ENCODE measurements at regions not wholly inside any gene's neighbourhood (a gene's known extent, or its start where the extent isn't known, plus 50 kb on each side); places are given as distances from the start of the nearest gene placed in this dataset.

GRCh38 chr13:59463023-59463422, 700.7 kb downstream of the DIAPH3 start:
- TF ChIP-seq CTCF (IDR thresholded peaks at IDR 0.05), result no peak
- H3K4me1 Mint-ChIP-seq (ENCODE audit: low read depth), result peaks cover 15% of the 10 kb centered on the region
- no peak overlapping the region for H3K27ac Mint-ChIP-seq (ENCODE audit: unreplicated experiment)
- H3K27me3 Mint-ChIP-seq (ENCODE audit: low read depth), result peaks cover 2% of the 10 kb centered on the region
- no peak for DNase-seq (ENCODE audit: low spot score)
- no peak overlapping the region for H3K4me3 Mint-ChIP-seq (ENCODE audit: unreplicated experiment)
- no peaks in the 10 kb centered on the region for H3K36me3 Mint-ChIP-seq (ENCODE audit: low read depth)
- no peaks in the 10 kb centered on the region for H3K9me3 Mint-ChIP-seq (ENCODE audit: low read depth)

- H3K27me3 Mint-ChIP-seq (ENCODE audit: low read depth), result peaks cover 2% of the 10 kb centered on the region
- DNase-seq (ENCODE audit: low spot score), result no peak
- peaks cover 5% of the 10 kb centered on the region for H3K9me3 Mint-ChIP-seq (ENCODE audit: low read depth)
- H3K4me1 Mint-ChIP-seq (ENCODE audit: low read depth), result no peaks in the 10 kb centered on the region
- no peak overlapping the region for H3K27ac Mint-ChIP-seq (ENCODE audit: unreplicated experiment)
- TF ChIP-seq CTCF (IDR thresholded peaks at IDR 0.05), result no peak
- no peak overlapping the region for H3K4me3 Mint-ChIP-seq (ENCODE audit: unreplicated experiment)
- peaks cover 3% of the 10 kb centered on the region for H3K36me3 Mint-ChIP-seq (ENCODE audit: low read depth)
Measured at GRCh38 chr13:59464926-59465325, 698.8 kb downstream of the DIAPH3 start.

GRCh38 chr13:59468396-59468795, 695.3 kb downstream of the DIAPH3 start:
- H3K4me1 Mint-ChIP-seq (ENCODE audit: low read depth), result no peaks in the 10 kb centered on the region
- H3K36me3 Mint-ChIP-seq (ENCODE audit: low read depth), result peaks cover 3% of the 10 kb centered on the region
- H3K27ac Mint-ChIP-seq (ENCODE audit: unreplicated experiment), result no peak overlapping the region
- H3K27me3 Mint-ChIP-seq (ENCODE audit: low read depth), result peaks cover 2% of the 10 kb centered on the region
- no peak for TF ChIP-seq CTCF (IDR thresholded peaks at IDR 0.05)
- no peak overlapping the region for H3K4me3 Mint-ChIP-seq (ENCODE audit: unreplicated experiment)
- H3K9me3 Mint-ChIP-seq (ENCODE audit: low read depth), result peaks cover 5% of the 10 kb centered on the region
- no peak for DNase-seq (ENCODE audit: low spot score)

GRCh38 chr13:59471106-59471505, 692.6 kb downstream of the DIAPH3 start:
- no peak overlapping the region for H3K27ac Mint-ChIP-seq (ENCODE audit: unreplicated experiment)
- TF ChIP-seq CTCF (IDR thresholded peaks at IDR 0.05), result no peak
- peaks cover 3% of the 10 kb centered on the region for H3K36me3 Mint-ChIP-seq (ENCODE audit: low read depth)
- DNase-seq (ENCODE audit: low spot score), result no peak
- H3K9me3 Mint-ChIP-seq (ENCODE audit: low read depth), result peaks cover 5% of the 10 kb centered on the region
- H3K27me3 Mint-ChIP-seq (ENCODE audit: low read depth), result no peaks in the 10 kb centered on the region
- no peak overlapping the region for H3K4me3 Mint-ChIP-seq (ENCODE audit: unreplicated experiment)
- no peaks in the 10 kb centered on the region for H3K4me1 Mint-ChIP-seq (ENCODE audit: low read depth)

- Mint-ChIP-seq H3K9me3 (ENCODE audit: low read depth) (peaks cover 5% of the 10 kb centered on the region), H3K36me3 (ENCODE audit: low read depth) (peaks cover 3% of the 10 kb centered on the region), H3K27ac (ENCODE audit: unreplicated experiment) (no peak overlapping the region), H3K4me1 (ENCODE audit: low read depth) (no peaks in the 10 kb centered on the region), H3K27me3 (ENCODE audit: low read depth) (no peaks in the 10 kb centered on the region), H3K4me3 (ENCODE audit: unreplicated experiment) (no peak overlapping the region)
- no peak for TF ChIP-seq CTCF (IDR thresholded peaks at IDR 0.05)
- no peak for DNase-seq (ENCODE audit: low spot score)
Measured at GRCh38 chr13:59472134-59472533, 691.6 kb downstream of the DIAPH3 start.
